ENCODE measurements at regions not wholly inside any gene's neighbourhood (a gene's known extent, or its start where the extent isn't known, plus 50 kb on each side); places are given as distances from the start of the nearest gene placed in this dataset.

DNA sequence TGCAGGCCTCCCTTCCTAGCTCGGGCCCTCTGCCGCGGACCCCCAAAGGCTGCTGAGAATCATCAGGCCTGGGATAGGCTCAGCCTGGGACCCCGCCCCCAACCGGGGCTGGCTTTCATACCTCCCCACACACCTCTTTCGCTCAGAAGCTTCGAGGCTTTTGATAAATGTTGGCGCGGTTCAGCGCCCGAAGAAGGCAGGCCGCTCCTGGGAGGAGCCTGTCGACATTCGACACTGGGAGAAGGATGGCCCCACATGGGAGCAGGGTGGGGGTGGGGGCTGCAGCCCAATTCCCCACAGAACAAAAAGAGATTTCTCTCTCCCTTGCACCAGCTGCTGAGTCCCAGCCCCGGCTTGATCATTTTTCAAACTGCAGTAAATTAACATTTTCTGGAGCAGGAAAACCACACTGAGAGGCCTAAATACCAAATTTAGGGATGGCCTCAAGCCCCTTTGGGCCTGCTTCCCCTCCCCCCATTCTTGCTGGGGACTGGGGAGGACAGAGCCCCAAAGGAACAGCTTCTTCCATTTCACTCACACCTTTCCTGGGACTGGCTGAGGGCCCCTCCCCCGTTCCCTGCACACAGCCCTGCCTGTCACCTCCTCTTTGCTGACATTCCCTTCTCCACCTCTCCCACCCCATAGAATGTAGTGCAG is 112.9 kb upstream of the PJA1 start:
- TF ChIP-seq POLR2AphosphoS5 (IDR thresholded peaks at IDR 0.05), result no peak
- TF ChIP-seq, protein P1, sequence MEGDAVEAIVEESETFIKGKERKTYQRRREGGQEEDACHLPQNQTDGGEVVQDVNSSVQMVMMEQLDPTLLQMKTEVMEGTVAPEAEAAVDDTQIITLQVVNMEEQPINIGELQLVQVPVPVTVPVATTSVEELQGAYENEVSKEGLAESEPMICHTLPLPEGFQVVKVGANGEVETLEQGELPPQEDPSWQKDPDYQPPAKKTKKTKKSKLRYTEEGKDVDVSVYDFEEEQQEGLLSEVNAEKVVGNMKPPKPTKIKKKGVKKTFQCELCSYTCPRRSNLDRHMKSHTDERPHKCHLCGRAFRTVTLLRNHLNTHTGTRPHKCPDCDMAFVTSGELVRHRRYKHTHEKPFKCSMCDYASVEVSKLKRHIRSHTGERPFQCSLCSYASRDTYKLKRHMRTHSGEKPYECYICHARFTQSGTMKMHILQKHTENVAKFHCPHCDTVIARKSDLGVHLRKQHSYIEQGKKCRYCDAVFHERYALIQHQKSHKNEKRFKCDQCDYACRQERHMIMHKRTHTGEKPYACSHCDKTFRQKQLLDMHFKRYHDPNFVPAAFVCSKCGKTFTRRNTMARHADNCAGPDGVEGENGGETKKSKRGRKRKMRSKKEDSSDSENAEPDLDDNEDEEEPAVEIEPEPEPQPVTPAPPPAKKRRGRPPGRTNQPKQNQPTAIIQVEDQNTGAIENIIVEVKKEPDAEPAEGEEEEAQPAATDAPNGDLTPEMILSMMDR (IDR thresholded peaks at IDR 0.05), result no peak

Data from upper lobe of left lung (tissue), 4 donors.